C4-2B (cell line): ENCODE measurements at regions not wholly inside any gene's neighbourhood (a gene's known extent, or its start where the extent isn't known, plus 50 kb on each side); places are given as distances from the start of the nearest gene placed in this dataset.

Source experiments
- H3K27ac ChIP-seq: fragments of 450-650 bp; 2 replicates; pipeline ENCODE4 v1.5.1; 2017
- CTCF ChIP-seq: fragments of 450-650 bp; conservative IDR thresholded peaks from 2 replicates; pipeline ENCODE4 v1.5.1; 2017; ENCODE audit warnings: mild to moderate bottlenecking
- ZFX ChIP-seq: fragments of 450-650 bp; IDR thresholded peaks from 2 replicates; pipeline ENCODE4 v1.6.1; 2017

DNA sequence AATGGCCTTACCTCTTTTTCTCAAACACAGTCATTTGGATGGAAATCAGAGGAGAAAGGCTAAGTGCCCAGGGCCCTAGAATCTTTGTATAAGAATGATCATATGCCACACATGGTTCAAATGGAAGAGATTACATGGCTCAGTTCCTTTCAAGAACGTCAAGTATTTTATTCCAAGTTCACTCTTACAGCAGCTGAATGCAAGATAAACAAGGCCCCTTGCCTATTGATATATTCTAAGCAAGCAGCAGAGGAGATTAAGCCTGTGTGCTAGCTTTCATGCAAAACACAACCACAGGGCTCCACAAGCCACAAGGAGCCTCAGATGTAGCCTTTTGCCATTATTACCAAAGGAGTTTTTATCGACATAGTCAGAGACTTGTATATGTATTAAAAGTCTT lies 55.3 kb upstream of the SLCO6A1 start:
- TF ChIP-seq CTCF (no peak), ZFX (no peak)
- H3K27ac ChIP-seq = no peak overlapping the region

DNA sequence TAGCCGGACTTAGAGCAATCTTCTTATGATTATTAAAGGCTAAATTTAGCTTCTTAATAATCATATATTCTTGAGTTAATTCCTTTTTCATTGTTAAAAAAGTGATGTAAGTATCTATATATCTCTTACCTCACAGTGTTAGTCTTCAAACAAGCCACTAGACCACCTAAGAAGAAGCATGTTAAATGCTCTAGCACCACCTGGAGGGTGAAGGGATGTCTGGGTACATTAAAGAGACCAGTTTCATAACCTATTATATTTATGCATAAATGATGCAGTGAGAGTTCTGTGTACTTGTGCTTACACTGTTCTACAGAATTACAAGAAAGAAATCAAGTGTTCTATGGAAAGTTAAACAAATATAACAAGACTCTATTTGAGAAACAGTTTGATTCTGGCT lies 55.9 kb upstream of the SLCO6A1 start:
- TF ChIP-seq ZFX = no peak
- TF ChIP-seq CTCF = peak; percentile 38
- H3K27ac ChIP-seq = no peak overlapping the region

DNA sequence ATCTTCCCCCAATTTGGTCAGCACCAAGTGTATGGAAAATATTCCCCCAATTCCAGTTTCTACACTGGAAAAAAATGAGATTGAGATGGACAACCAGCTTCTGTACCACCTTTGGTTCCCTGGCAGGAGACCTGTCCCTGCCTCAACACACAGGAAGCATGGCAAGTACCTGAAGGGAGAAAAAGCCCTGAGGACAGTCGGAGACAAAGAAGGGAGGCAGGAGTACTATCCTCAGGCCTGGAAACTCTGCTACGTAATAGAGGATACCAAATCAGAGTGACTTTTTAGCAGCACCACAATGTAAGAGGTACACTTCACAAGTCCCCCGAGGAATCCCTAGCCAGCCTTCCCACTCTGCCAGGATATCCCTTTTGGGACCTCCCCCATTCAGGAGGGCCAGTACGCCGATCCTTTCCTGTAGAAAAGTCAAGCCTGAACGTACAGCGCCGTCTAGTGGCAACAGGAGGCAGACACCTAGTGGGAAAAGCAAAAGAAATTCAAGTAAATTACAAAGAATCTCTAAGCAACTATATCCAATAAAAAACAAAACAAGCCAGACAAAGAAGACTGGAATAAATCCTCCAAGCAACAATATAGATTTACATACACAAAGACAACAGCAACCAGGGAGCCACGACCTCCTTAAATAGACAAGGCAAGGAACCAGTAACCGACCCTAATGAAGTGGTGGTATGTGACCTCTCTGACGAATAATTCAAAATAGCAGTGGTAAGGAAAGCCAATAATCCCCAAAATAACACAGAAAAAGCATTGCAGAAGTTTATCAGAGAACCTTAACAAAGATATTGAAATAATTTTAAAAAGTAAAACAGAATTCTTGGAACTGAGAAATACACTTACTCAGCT lies 63.3 kb upstream of the SLCO6A1 start:
- no peak for TF ChIP-seq ZFX
- TF ChIP-seq CTCF = peak; percentile 96
- no peak overlapping the region for H3K27ac ChIP-seq

GRCh38 chr5:102570747-102571146 lies 71.9 kb upstream of the SLCO6A1 start:
- H3K27ac ChIP-seq = no peak overlapping the region
- TF ChIP-seq ZFX = no peak
- no peak for TF ChIP-seq CTCF

GRCh38 chr5:102578362-102578761 lies 79.6 kb upstream of the SLCO6A1 start:
- H3K27ac ChIP-seq = no peak overlapping the region
- TF ChIP-seq CTCF = no peak
- TF ChIP-seq ZFX = no peak

- H3K27ac ChIP-seq = no peak overlapping the region
- TF ChIP-seq ZFX = no peak
Observed at GRCh38 chr5:102579379-102579778, 80.6 kb upstream of the SLCO6A1 start.

- TF ChIP-seq ZFX (no peak), CTCF (no peak)
- H3K27ac ChIP-seq = no peak overlapping the region
Observed at GRCh38 chr5:102581011-102581410, 82.2 kb upstream of the SLCO6A1 start.

DNA sequence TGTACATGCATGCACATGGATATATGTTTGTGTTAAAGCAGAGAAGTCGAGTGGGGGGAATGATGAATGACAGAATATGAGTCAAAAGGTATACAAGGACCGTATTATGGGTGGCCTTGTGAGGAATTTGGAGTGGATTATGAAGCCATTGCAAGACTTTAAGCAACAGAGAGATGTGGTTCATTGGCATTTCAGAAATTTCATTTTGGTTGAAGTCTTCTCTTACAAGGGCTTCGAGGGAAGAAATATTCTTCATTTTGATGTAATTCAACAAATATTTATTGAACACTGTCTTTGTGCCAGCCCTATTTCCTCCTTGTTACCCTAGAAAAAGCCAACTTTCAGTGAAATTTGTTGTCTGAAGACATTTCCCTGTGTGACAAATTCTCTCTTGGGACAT lies 83.9 kb upstream of the SLCO6A1 start:
- TF ChIP-seq ZFX (no peak), CTCF (no peak)
- H3K27ac ChIP-seq = no peak overlapping the region
